DND-41 (cell line): ENCODE measurements at regions not wholly inside any gene's neighbourhood (a gene's known extent, or its start where the extent isn't known, plus 50 kb on each side); places are given as distances from the start of the nearest gene placed in this dataset.

ENCODE experiments used
- CTCF ChIP-seq: IDR thresholded peaks from 2 replicates; pipeline ENCODE4 v1.5.1; 2012; ENCODE audit warnings: borderline replicate concordance, low read length, moderate library complexity, mild to moderate bottlenecking; ENCODE audit not compliant: poor library complexity, severe bottlenecking; ENCODE audit errors: extremely low read depth
- EZH2 ChIP-seq: IDR thresholded peaks from 3 replicates; pipeline ENCODE4 v1.6.1; 2012; ENCODE audit warnings: borderline replicate concordance, low read depth, mild to moderate bottlenecking, moderate library complexity, low read length, inconsistent platforms; ENCODE audit not compliant: severe bottlenecking

GRCh38 chr10:106139915-106140314 lies 1024.6 kb downstream of the SORCS1 start:
- no peak for TF ChIP-seq EZH2
- no peak for TF ChIP-seq CTCF
